Activated CD8-positive, alpha-beta memory T cell treated with anti-CD3 and anti-CD28 coated beads for 36 hours (primary cell): ENCODE measurements at regions not wholly inside any gene's neighbourhood (a gene's known extent, or its start where the extent isn't known, plus 50 kb on each side); places are given as distances from the start of the nearest gene placed in this dataset.

ENCODE experiments used
- CTCF ChIA-PET: fragments of 350-600 bp; sonication (Branson Sonifier 250); formaldehyde crosslinking; loops from one replicate; lab custom pipeline; 2021; ENCODE audit warnings: antibody characterized with exemption; lab: Charles Lee
- POLR2A ChIA-PET: fragments of 350-600 bp; sonication (Branson Sonifier 250); formaldehyde crosslinking; loops from one replicate; lab custom pipeline; 2021; ENCODE audit warnings: antibody characterized with exemption; lab: Charles Lee

- CTCF ChIA-PET = interaction anchor here (0.6 kb wide), 1 partner anchor 8 kb away, joined by 3 read pairs; no protein-coding TSS in a partner anchor
- POLR2A ChIA-PET = interaction anchor here (0.6 to 0.8 kb wide), 3 partner anchors 40 to 100 kb away, joined by 3 to 4 read pairs (median 3); no protein-coding TSS in a partner anchor
These were observed 99.0 kb upstream of the HNRNPU start for GRCh38 chr1:244963231-244963826.

GRCh38 chr1:244962130-244962529, 97.8 kb upstream of the HNRNPU start:
- POLR2A ChIA-PET = no interaction called here
- CTCF ChIA-PET = no interaction called here

- CTCF ChIA-PET = no interaction called here
- POLR2A ChIA-PET = no interaction called here
These were observed 96.6 kb upstream of the HNRNPU start for GRCh38 chr1:244960904-244961303.

DNA sequence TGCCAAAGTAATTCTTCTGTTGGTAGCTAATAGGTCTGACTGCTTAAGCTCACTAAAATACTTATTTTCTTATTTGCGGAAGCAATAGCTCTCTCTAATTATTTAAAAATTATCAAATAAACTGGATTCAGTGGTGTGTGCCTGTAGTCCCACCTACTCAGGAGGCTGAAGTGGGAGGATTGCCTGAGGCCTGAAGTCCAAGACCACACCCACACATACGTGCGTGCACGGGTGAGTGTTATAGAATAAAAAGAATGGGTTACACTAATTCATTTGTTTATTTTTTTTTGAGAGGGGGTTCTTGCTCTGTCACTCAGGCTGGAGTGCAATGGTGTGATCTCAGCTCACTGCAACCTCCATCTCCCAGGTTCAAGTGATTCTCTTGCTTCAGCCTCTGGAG, 94.2 kb upstream of the HNRNPU start:
- CTCF ChIA-PET = no interaction called here
- POLR2A ChIA-PET = no interaction called here

DNA sequence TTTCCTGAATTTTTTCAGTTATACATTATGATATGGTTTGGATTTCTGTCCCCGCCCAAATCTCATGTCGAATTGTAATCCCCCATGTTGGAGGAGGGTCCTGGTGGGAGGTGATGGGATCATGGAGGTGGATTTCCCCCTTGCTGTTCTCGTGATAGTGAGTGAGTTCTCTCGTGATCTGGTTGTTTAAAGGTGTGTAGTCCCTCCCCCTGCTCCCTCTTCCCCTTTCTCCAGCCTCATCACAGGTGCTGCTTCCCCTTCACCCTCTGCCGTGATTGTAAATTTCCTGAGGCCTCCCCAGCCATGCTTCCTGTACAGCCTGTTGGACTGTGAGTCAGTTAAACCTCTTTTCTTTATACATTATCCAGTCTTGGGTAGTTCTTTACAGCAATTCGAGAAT, 93.2 kb upstream of the HNRNPU start:
- ChIA-PET CTCF (no interaction called here), POLR2A (no interaction called here)

DNA sequence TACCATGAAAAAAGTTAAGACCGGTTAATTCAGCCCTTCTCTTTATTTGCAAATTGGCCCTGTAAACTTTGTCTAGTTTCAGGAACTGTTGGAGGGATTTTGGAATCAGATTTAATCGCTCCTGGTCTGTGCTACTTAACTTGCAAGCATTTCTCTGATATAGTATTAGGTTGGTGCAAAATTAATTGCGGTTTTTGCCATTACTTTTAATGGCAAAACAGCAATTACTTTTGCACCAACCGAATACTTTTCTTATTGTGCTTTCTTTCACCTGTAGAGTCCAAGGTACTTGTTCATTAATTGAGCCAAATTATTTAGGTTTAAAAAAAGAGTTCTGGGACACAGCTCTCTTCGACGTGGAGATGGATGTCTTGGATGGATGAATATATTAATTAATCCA, 92.8 kb upstream of the HNRNPU start:
- CTCF ChIA-PET = no interaction called here
- POLR2A ChIA-PET = no interaction called here

DNA sequence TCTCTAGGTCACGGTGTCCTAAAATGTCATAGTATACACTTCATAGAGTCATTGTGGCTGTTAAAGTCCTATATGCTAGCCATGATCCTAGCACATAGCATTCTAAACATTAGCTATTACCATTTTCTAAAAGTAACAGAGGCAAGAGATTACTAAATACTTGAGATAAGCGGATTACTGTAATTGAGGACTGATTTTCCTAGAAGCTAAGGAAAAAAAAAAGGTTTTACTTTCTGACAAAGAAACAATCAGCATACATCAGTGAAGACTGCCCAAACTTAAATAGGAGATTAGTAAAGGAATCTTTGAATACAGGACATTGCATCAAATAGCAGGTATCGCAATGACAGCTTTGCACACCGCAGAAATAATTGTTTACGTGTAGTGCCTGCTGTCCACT, 91.3 kb upstream of the HNRNPU start:
- ChIA-PET POLR2A (no interaction called here), CTCF (no interaction called here)

DNA sequence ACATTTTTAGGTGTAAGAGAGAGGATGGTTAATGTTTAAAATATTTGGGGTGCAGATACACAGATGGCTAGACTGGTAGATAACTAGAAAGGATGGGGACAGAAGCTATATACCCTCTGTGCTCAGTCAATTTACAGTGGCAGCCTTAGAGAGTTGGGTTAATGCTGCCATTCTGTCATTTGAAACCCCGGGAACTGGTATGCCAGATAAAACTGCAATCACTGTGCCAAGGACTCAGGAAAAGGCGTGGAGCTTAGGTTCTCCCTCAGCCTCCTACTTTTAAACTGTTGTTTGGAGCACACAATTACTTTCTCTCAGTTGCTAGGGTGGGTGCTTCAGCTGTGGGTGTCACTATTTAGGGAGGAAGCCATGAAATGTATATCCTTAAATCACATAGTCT, 90.0 kb upstream of the HNRNPU start:
- ChIA-PET POLR2A (no interaction called here), CTCF (no interaction called here)

GRCh38 chr1:244953901-244954300, 89.6 kb upstream of the HNRNPU start:
- POLR2A ChIA-PET = no interaction called here
- CTCF ChIA-PET = no interaction called here

GRCh38 chr1:244952940-244953339, 88.6 kb upstream of the HNRNPU start:
- POLR2A ChIA-PET = no interaction called here

DNA sequence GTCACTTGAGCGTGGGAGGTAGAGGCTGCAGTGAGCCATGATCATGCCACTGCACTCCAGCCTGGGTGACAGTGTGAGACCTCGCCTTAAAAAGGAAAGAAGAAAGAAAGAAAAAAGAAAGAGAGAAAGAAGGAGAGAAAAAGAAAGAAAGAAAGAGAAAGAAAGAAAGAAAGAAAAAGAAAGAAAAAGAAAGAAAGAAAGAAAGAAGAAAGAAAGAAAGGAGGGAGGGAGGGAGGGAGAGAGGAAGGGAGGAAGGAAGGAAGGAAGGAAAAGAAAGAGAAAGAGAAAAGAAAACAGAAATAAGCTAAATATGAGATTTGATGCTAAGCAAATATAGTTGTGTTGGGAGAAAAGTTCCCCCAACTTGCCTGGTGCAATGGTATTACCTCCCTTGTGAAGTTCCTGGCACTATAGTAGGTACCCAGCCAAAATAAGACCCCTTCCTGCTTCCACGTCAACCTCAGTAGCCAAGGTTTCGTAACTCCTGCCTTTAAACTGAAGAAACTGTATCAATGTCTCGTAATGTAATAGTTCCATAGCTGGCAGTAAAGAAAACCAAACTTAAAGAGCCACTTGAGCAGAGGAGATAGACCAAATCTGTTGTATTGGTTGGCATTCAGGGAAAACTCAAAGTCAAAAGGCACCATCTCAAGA, 88.1 kb upstream of the HNRNPU start:
- ChIA-PET POLR2A (no interaction called here), CTCF (no interaction called here)

More at GRCh38 chr1:244952940-244953339, 88.6 kb upstream of the HNRNPU start:
- CTCF ChIA-PET = no interaction called here

DNA sequence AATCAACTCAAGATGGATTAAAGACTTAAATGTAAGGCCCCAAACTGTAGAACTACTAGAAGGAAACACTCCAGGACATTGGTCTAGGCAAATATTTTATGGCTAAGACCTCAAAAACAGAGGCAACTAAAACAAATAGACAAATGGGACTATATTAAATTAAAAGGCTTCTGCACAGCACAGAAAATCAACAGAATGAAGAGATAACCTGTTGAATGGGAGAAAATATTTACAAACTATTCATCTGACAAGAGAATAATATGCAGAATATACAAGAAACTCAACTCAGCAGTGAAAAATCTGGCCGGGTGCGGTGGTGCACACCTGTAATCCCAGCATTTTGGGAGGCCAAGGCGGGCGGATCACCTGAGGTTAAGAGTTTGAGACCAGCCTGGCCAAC, 84.1 kb upstream of the HNRNPU start:
- POLR2A ChIA-PET = no interaction called here
- CTCF ChIA-PET = no interaction called here

- POLR2A ChIA-PET = no interaction called here
- CTCF ChIA-PET = no interaction called here
These were observed 80.8 kb upstream of the HNRNPU start for GRCh38 chr1:244945109-244945671.

DNA sequence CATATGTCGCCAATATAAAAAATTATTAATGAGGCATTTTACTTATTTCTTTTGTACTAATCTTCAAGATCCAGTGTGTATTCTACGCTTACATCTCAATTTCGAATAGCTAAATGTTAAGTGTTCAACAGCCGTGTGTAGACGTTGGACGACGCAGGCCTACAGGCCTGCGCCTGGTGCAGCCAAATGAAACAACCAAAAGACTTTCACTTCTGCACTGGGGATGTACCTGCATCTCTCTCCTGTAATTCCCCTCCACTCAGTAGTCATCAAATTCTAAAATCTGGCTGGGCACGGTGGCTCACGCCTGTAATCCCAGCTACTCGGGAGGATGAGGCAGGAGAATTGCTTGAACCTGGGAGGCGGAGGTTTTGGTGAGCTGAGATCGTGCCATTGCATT, 76.8 kb upstream of the HNRNPU start:
- POLR2A ChIA-PET = no interaction called here
- CTCF ChIA-PET = no interaction called here

DNA sequence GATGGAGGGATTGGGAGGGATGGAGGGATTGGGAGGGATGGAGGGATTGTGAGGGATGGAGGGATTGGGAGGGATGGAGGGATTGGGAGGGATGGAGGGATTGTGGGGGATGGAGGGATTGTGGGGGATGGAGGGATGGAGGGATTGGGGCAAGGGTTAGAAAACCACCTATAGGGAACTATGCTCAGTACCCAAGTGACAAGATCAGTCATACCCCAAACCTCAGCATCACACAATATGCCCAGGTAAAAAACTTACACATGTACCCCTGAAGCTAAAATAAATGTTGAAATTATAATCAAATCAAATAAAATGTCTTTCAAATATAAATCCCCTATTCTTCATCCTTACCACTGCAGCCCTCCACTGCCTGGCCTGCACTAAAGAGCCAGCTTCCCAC, 72.8 kb upstream of the HNRNPU start:
- CTCF ChIA-PET = no interaction called here
- POLR2A ChIA-PET = no interaction called here

GRCh38 chr1:244920911-244921761, 56.8 kb upstream of the HNRNPU start:
- POLR2A ChIA-PET = interaction anchor here (0.6 kb wide), 1 partner anchor 131 kb away, joined by 4 read pairs; no protein-coding TSS in a partner anchor
- CTCF ChIA-PET = interaction anchor here (0.5 kb wide), 1 partner anchor 10 kb away, joined by 3 read pairs; no protein-coding TSS in a partner anchor

DNA sequence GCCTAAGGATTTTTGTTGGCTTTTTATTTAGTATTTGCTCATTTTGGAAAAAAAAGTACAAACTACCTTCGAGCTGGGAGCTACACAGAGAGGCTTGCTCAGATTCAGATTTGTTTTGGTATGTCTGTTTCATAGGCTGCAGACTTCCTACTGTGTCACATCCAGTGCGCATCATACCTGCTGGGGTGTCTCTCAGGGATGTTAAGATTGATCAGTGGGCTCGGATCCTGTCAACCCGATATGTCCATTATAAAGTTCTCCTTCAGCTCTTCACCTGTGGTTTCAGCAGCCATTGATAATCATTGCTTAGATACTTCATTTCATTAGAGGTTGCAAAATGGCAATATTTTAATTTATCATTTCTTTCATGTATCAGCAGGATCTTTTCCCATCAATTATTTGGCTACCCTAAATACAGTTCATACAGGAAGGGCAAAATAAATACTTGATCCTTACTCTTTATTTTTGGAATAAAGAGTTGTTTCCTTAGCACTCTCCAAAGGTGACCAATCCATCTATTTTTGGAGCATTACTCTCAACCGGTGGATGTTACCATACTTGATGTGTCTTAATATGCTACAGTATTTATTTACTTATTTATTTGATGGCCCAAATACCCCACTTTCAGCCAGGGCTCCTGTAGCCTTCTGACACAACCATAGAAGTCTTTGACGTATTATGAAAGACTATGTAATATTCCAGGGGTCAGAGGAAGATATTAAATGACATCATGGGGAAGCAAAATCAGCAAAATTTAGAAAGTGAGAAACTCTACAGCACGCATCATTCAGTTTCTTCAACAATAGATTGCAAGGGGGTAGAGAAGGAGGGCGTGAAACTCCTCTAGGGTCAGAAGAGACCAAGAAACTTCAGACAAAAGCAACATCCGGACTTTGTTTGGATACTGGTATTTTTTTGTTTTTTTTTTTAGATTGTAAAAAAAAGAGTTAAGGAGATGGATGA, 55.3 kb upstream of the HNRNPU start:
- ChIA-PET POLR2A (interaction anchor here (1.6 kb wide), 1 partner anchor 56 kb away, joined by 6 read pairs; the partner anchor contains the start of gene HNRNPU), CTCF (interaction anchor here (1.5 kb wide), 1 partner anchor 123 kb away, joined by 4 read pairs; no protein-coding TSS in a partner anchor)

GRCh38 chr1:244918421-244919319, 54.3 kb upstream of the HNRNPU start:
- CTCF ChIA-PET = interaction anchor here (1.5 kb wide), 1 partner anchor 124 kb away, joined by 4 read pairs; no protein-coding TSS in a partner anchor
- POLR2A ChIA-PET = interaction anchor here (1.6 kb wide), 1 partner anchor 55 kb away, joined by 6 read pairs; the partner anchor contains the start of gene HNRNPU
